Neural crest cell (in vitro differentiated cells): ENCODE measurements at regions not wholly inside any gene's neighbourhood (a gene's known extent, or its start where the extent isn't known, plus 50 kb on each side); places are given as distances from the start of the nearest gene placed in this dataset.

Source experiments
- DNase-seq: peaks from one replicate; pipeline ENCODE4 v3.0.0; 2021; ENCODE audit warnings: low read depth, mixed read lengths, low spot score
- H3K27ac Mint-ChIP-seq: one replicate; pipeline ENCODE4 v1.8.0; 2021; ENCODE audit warnings: mild to moderate bottlenecking, mixed read lengths; ENCODE audit not compliant: unreplicated experiment
- H3K27me3 Mint-ChIP-seq: 2 replicates; pipeline ENCODE4 v1.8.0; 2021; ENCODE audit warnings: low read depth, mild to moderate bottlenecking, mixed read lengths
- H3K36me3 Mint-ChIP-seq: 2 replicates; pipeline ENCODE4 v1.8.0; 2021; ENCODE audit warnings: low read depth, mild to moderate bottlenecking, mixed read lengths
- H3K4me1 Mint-ChIP-seq: 2 replicates; pipeline ENCODE4 v1.8.0; 2021; ENCODE audit warnings: mixed read lengths
- H3K4me3 Mint-ChIP-seq: one replicate; pipeline ENCODE4 v1.8.0; 2021; ENCODE audit warnings: mild to moderate bottlenecking, mixed read lengths
- H3K9me3 Mint-ChIP-seq: 2 replicates; pipeline ENCODE4 v1.8.0; 2021; ENCODE audit warnings: mixed read lengths
- TF ChIP-seq, protein P1 (sequence below): fragments of 200-600 bp; sonication (generic); conservative IDR thresholded peaks from 2 replicates; pipeline ENCODE4 v1.5.0; 2021; ENCODE audit warnings: antibody characterized with exemption, mild to moderate bottlenecking

DNA sequence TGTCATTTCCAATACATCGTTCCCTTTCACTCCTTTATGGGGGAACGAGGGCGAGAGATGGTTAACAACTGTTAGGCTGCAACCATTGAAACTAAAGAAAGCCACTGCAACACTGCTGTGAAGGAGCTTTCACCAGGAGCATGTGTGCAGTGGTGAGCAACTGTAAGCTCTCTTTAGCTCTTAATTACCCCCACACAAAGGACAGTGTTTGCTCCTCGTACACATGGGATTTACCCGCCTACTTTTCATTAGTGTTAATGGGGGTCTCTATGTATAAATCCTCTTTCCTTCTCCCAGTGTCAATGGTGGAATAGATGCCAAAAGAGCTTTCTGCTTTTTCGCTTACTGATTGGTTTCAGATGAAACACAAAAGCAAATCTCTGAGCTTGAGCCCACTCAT, 343.1 kb downstream of the FLRT2 start:
- Mint-ChIP-seq H3K4me3 (no peak overlapping the region), H3K27me3 (no peaks in the 10 kb centered on the region), H3K4me1 (no peaks in the 10 kb centered on the region), H3K9me3 (peaks cover 3% of the 10 kb centered on the region), H3K36me3 (no peaks in the 10 kb centered on the region), H3K27ac (no peak overlapping the region)
- DNase-seq, result no peak
- TF ChIP-seq, protein P1, sequence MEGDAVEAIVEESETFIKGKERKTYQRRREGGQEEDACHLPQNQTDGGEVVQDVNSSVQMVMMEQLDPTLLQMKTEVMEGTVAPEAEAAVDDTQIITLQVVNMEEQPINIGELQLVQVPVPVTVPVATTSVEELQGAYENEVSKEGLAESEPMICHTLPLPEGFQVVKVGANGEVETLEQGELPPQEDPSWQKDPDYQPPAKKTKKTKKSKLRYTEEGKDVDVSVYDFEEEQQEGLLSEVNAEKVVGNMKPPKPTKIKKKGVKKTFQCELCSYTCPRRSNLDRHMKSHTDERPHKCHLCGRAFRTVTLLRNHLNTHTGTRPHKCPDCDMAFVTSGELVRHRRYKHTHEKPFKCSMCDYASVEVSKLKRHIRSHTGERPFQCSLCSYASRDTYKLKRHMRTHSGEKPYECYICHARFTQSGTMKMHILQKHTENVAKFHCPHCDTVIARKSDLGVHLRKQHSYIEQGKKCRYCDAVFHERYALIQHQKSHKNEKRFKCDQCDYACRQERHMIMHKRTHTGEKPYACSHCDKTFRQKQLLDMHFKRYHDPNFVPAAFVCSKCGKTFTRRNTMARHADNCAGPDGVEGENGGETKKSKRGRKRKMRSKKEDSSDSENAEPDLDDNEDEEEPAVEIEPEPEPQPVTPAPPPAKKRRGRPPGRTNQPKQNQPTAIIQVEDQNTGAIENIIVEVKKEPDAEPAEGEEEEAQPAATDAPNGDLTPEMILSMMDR, result no peak

- Mint-ChIP-seq H3K27me3 (no peaks in the 10 kb centered on the region), H3K9me3 (peaks cover 3% of the 10 kb centered on the region), H3K4me3 (no peak overlapping the region), H3K4me1 (no peaks in the 10 kb centered on the region), H3K36me3 (no peaks in the 10 kb centered on the region), H3K27ac (no peak overlapping the region)
- DNase-seq, result no peak
- TF ChIP-seq, protein P1, result peak; percentile 33
These were observed 337.5 kb downstream of the FLRT2 start for GRCh38 chr14:85867450-85867849.

DNA sequence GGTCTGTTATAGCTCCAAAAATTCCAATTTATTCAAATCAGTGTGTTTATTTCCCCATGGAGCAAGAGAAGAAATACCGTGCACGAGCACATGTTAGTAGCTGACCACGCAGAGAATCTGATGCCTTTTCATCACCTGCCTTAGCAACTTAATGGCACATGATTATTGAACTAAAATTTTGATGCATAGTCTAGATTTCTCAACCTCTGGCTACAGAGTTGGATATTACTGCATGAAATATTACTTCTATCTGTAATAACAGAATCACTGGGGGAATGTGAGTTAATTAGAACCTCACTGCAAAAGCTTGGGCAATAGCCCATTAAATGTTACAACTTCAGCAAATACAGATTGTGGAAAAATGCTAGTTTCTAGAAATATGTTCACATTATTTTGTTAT, 335.8 kb downstream of the FLRT2 start:
- no peak for DNase-seq
- Mint-ChIP-seq H3K9me3 (peaks cover 3% of the 10 kb centered on the region), H3K4me1 (no peaks in the 10 kb centered on the region), H3K27me3 (no peaks in the 10 kb centered on the region), H3K36me3 (no peaks in the 10 kb centered on the region), H3K27ac (no peak overlapping the region), H3K4me3 (no peak overlapping the region)
- TF ChIP-seq, protein P1, result no peak

- H3K9me3 Mint-ChIP-seq, result peaks cover 2% of the 10 kb centered on the region
- TF ChIP-seq, protein P1, result no peak
- H3K27me3 Mint-ChIP-seq, result no peaks in the 10 kb centered on the region
- no peak overlapping the region for H3K4me3 Mint-ChIP-seq
- no peaks in the 10 kb centered on the region for H3K36me3 Mint-ChIP-seq
- DNase-seq, result no peak
- H3K4me1 Mint-ChIP-seq, result no peaks in the 10 kb centered on the region
- no peak overlapping the region for H3K27ac Mint-ChIP-seq
These were observed 328.7 kb downstream of the FLRT2 start for GRCh38 chr14:85858634-85859033.

- TF ChIP-seq, protein P1, result no peak
- H3K4me3 Mint-ChIP-seq, result no peak overlapping the region
- H3K4me1 Mint-ChIP-seq, result no peaks in the 10 kb centered on the region
- peaks cover 2% of the 10 kb centered on the region for H3K9me3 Mint-ChIP-seq
- no peaks in the 10 kb centered on the region for H3K36me3 Mint-ChIP-seq
- no peak overlapping the region for H3K27ac Mint-ChIP-seq
- no peak for DNase-seq
- H3K27me3 Mint-ChIP-seq, result no peaks in the 10 kb centered on the region
These were observed 326.5 kb downstream of the FLRT2 start for GRCh38 chr14:85856430-85856829.
